Brain microvascular endothelial cell (primary cell): ENCODE measurements at regions not wholly inside any gene's neighbourhood (a gene's known extent, or its start where the extent isn't known, plus 50 kb on each side); places are given as distances from the start of the nearest gene placed in this dataset.

Experiments used
- DNase-seq: peaks from one replicate; pipeline ENCODE4 v3.0.0-alpha.2; 2020
- H3K27ac ChIP-seq: fragments of 250-450 bp; sonication (Bioruptor Pico); 2 replicates; pipeline ENCODE4 v1.5.1; 2020; ENCODE audit warnings: mild to moderate bottlenecking, moderate library complexity
- H3K27me3 ChIP-seq: fragments of 250-450 bp; sonication (Bioruptor Pico); replicated peaks from 2 replicates; pipeline ENCODE4 v1.5.1; 2020; ENCODE audit warnings: mild to moderate bottlenecking
- H3K36me3 ChIP-seq: fragments of 250-450 bp; sonication (Bioruptor Pico); replicated peaks from 2 replicates; pipeline ENCODE4 v1.5.1; 2020; ENCODE audit warnings: mild to moderate bottlenecking
- H3K4me3 ChIP-seq: 2 replicates; pipeline ENCODE4 v1.5.1; 2011; ENCODE audit warnings: low read depth, mild to moderate bottlenecking, control low read depth, low read length, moderate library complexity
- CTCF ChIP-seq: IDR thresholded peaks from 2 replicates; pipeline ENCODE4 v1.5.1; 2011; ENCODE audit warnings: low read depth, mild to moderate bottlenecking, moderate library complexity, low read length, control low read depth, inconsistent platforms; ENCODE audit errors: missing control alignments
- in situ Hi-C: cut with HindIII; loops from 2 replicates; pipeline ENCODE4 v1.10.0; 2017; ENCODE audit warnings: low sequenced_read_pairs, low pct_ligation_motif_present

- H3K36me3 ChIP-seq: no peaks in the 10 kb centered on the region
- H3K27me3 ChIP-seq: no peaks in the 10 kb centered on the region
- no peak for DNase-seq
- no peak overlapping the region for H3K4me3 ChIP-seq
- H3K27ac ChIP-seq: no peak overlapping the region
- no peak for TF ChIP-seq CTCF
- in situ Hi-C loops: no loop called here
Observed at GRCh38 chr3:120503727-120504616, 53.2 kb upstream of the FSTL1 start.

- no peak for DNase-seq
- no peaks in the 10 kb centered on the region for H3K36me3 ChIP-seq
- no peak overlapping the region for H3K27ac ChIP-seq
- no peaks in the 10 kb centered on the region for H3K27me3 ChIP-seq
- H3K4me3 ChIP-seq: no peak overlapping the region
- in situ Hi-C loops: no loop called here
- no peak for TF ChIP-seq CTCF
Observed at GRCh38 chr3:120502116-120502515, 51.3 kb upstream of the FSTL1 start.
